K562 (cell line): ENCODE measurements at regions not wholly inside any gene's neighbourhood (a gene's known extent, or its start where the extent isn't known, plus 50 kb on each side); places are given as distances from the start of the nearest gene placed in this dataset.

Source experiments
- HCFC1 ChIP-seq: IDR thresholded peaks from 2 replicates; pipeline ENCODE4 v1.6.1; 2012; ENCODE audit warnings: low read depth, low read length, improper control_type of control experiment
- HNRNPLL ChIP-seq: fragments of 200-400 bp; formaldehyde crosslinking; IDR thresholded peaks from 2 replicates; pipeline ENCODE4 v1.6.1; 2017; ENCODE audit warnings: low read length, low read depth, mild to moderate bottlenecking; ENCODE audit not compliant: poor library complexity, severe bottlenecking
- JUN ChIP-seq, 2 experiments: sonication (generic) in 1 of 2; formaldehyde crosslinking in 1 of 2; IDR thresholded peaks; 2 replicates each; pipeline versions ENCODE4 v1.6.1 to v1.8.0; 2012 to 2022; ENCODE audit warnings: borderline replicate concordance in 2 of 2, mild to moderate bottlenecking in 2 of 2, improper control_type of control experiment in 1 of 2, low read depth in 1 of 2, low read length in 1 of 2, missing genetic modification reagents in 1 of 2
- JUNB ChIP-seq: fragments of 450-650 bp; formaldehyde crosslinking; conservative IDR thresholded peaks from 2 replicates; pipeline ENCODE4 v1.4.0; 2020; ENCODE audit warnings: mild to moderate bottlenecking
- POLR2A ChIP-seq: fragments of 450-650 bp; conservative IDR thresholded peaks from 2 replicates; pipeline ENCODE4 v1.6.1; 2016
- POLR2AphosphoS5 ChIP-seq: IDR thresholded peaks from 2 replicates; pipeline ENCODE4 v1.6.1; 2011; ENCODE audit warnings: mild to moderate bottlenecking, low read depth, low read length, moderate library complexity; ENCODE audit not compliant: control insufficient read depth, insufficient read depth
- STAT5A ChIP-seq: IDR thresholded peaks from 2 replicates; pipeline ENCODE4 v1.6.1; 2012; ENCODE audit warnings: low read length, inconsistent platforms, borderline replicate concordance
- UBTF ChIP-seq, 2 experiments: IDR thresholded peaks; 2 replicates each; pipeline ENCODE4 v1.6.1; 2012; ENCODE audit warnings: improper control_type of control experiment in 2 of 2, low read depth in 2 of 2, low read length in 2 of 2, borderline replicate concordance in 1 of 2
- ZNF274 ChIP-seq: IDR thresholded peaks from 2 replicates; pipeline ENCODE4 v1.6.1; 2011; ENCODE audit warnings: low read depth, mild to moderate bottlenecking, low read length, moderate library complexity, borderline replicate concordance
- ZNF449 ChIP-seq: fragments of 250-450 bp; sonication (Bioruptor Pico); IDR thresholded peaks from 2 replicates; pipeline ENCODE4 v1.8.0; 2022; ENCODE audit warnings: moderate library complexity, mild to moderate bottlenecking, inconsistent platforms
- TF ChIP-seq, protein P1 (sequence below), 3 experiments: IDR thresholded peaks in 2 of 3; conservative IDR thresholded peaks in 1 of 3; 2 replicates each; pipeline ENCODE4 v1.5.1; 2011 to 2012; ENCODE audit warnings: low read length in 3 of 3, mild to moderate bottlenecking in 3 of 3, control low read depth in 2 of 3, improper control_type of control experiment in 1 of 3, inconsistent platforms in 1 of 3, low read depth in 1 of 3, mixed read lengths in 1 of 3, moderate library complexity in 1 of 3; ENCODE audit not compliant: insufficient read depth in 2 of 3
- TF ChIP-seq, protein P2 (sequence below), 2 experiments: fragments of 450-650 bp in 1 of 2; sonication (generic) in 1 of 2; formaldehyde crosslinking in 1 of 2; IDR thresholded peaks in 1 of 2; conservative IDR thresholded peaks in 1 of 2; 2 replicates each; pipeline versions ENCODE4 v1.6.1 to v1.8.1; 2016 to 2023; ENCODE audit warnings: mild to moderate bottlenecking in 2 of 2, moderate library complexity in 2 of 2, inconsistent platforms in 1 of 2, missing genetic modification reagents in 1 of 2

GRCh38 chr12:89212339-89212771 is 139.9 kb downstream of the DUSP6 start:
- TF ChIP-seq, protein P1, sequence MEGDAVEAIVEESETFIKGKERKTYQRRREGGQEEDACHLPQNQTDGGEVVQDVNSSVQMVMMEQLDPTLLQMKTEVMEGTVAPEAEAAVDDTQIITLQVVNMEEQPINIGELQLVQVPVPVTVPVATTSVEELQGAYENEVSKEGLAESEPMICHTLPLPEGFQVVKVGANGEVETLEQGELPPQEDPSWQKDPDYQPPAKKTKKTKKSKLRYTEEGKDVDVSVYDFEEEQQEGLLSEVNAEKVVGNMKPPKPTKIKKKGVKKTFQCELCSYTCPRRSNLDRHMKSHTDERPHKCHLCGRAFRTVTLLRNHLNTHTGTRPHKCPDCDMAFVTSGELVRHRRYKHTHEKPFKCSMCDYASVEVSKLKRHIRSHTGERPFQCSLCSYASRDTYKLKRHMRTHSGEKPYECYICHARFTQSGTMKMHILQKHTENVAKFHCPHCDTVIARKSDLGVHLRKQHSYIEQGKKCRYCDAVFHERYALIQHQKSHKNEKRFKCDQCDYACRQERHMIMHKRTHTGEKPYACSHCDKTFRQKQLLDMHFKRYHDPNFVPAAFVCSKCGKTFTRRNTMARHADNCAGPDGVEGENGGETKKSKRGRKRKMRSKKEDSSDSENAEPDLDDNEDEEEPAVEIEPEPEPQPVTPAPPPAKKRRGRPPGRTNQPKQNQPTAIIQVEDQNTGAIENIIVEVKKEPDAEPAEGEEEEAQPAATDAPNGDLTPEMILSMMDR (IDR thresholded peaks at IDR 0.05 in 2 of 3, conservative IDR thresholded peaks at IDR 0.05 in 1 of 3; ENCODE audit: insufficient read depth in 2 of 3, low read depth in 1 of 3, low read length in 3 of 3) = no peak
- TF ChIP-seq POLR2AphosphoS5 (no peak), ZNF274 (no peak), STAT5A (no peak), POLR2A (no peak), UBTF (IDR thresholded peaks at IDR 0.05; ENCODE audit: borderline replicate concordance in 1 of 2, low read depth in 2 of 2, low read length in 2 of 2) (no peak), HCFC1 (no peak), JUN (IDR thresholded peaks at IDR 0.05; ENCODE audit: borderline replicate concordance, low read depth, low read length) (no peak), JUN (CRISPR knock-in tag; IDR thresholded peaks at IDR 0.05; ENCODE audit: borderline replicate concordance) (no peak), HNRNPLL (no peak), JUNB (CRISPR knock-in tag) (no peak), ZNF449 (CRISPR knock-in tag) (no peak)
- TF ChIP-seq, protein P2, sequence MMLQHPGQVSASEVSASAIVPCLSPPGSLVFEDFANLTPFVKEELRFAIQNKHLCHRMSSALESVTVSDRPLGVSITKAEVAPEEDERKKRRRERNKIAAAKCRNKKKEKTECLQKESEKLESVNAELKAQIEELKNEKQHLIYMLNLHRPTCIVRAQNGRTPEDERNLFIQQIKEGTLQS (IDR thresholded peaks at IDR 0.05) = no peak
- TF ChIP-seq, protein P2 (CRISPR knock-in tag; conservative IDR thresholded peaks at IDR 0.05) = no peak
